HepG2 (cell line): ENCODE measurements at regions not wholly inside any gene's neighbourhood (a gene's known extent, or its start where the extent isn't known, plus 50 kb on each side); places are given as distances from the start of the nearest gene placed in this dataset.
"Not testable (repeated sequence)": the region's sequence is repeated elsewhere in the genome, so short reads cannot be mapped to it uniquely, and the experiment has no call there.

ENCODE experiments used
- ATAC-seq: fragments of 200-7000 bp; cut with Tn5 transposase; 3 replicates; pipeline ENCODE4 v1.9.1; 2020; ENCODE audit warnings: mild to moderate bottlenecking, moderate library complexity
- BruUV-seq: library from RNA; stranded (reverse); fragments of 400-500 nt; replicated peaks from 2 replicates; lab custom pipeline; 2021; lab: Mats Ljungman, UMichigan
- CTCF ChIA-PET: fragments of 300-600 bp; formaldehyde crosslinking; extraction: SDS; loops from one replicate; lab custom pipeline; 2021; ENCODE audit warnings: low total read pairs, inconsistent platforms, low intra/inter-chr PET ratio; lab: Yijun Ruan, JAX
- POLR2A ChIA-PET: fragments of 350-600 bp; sonication (Branson Sonifier 250); formaldehyde crosslinking; loops from one replicate; lab custom pipeline; 2020; ENCODE audit warnings: antibody characterized with exemption, inconsistent platforms; lab: Yijun Ruan, JAX
- DNase-seq: peaks from one replicate; pipeline ENCODE4 v3.0.0-alpha.2; 2015; ENCODE audit warnings: low spot score
- FAIRE-seq: peaks from 3 replicates; lab custom pipeline; 2011; peaks lifted over from hg19 to GRCh38; lab: Jason Lieb, UNC
- H2AFZ ChIP-seq: one replicate; pipeline ENCODE4 v1.6.1; 2011; ENCODE audit warnings: low read length, inconsistent platforms
- H3K27ac ChIP-seq: fragments of 300-600 bp; 3 replicates; pipeline ENCODE4 v1.8.0; 2011; ENCODE audit warnings: mixed run types, mild to moderate bottlenecking, mixed read lengths, low read length, inconsistent platforms; ENCODE audit not compliant: insufficient read depth; ENCODE audit errors: extremely low read length
- H3K27me3 ChIP-seq, 2 experiments: fragments of 200-600 bp in 1 of 2; 2 replicates in 1 of 2; 3 replicates in 1 of 2; pipeline versions ENCODE4 v1.6.0 to v1.8.0; 2011; ENCODE audit warnings: low read length in 2 of 2, mild to moderate bottlenecking in 2 of 2, moderate library complexity in 2 of 2, inconsistent platforms in 1 of 2; ENCODE audit not compliant: insufficient read depth in 2 of 2, control insufficient read depth in 1 of 2
- H3K36me3 ChIP-seq, 2 experiments: fragments of 200-600 bp in 1 of 2; replicated peaks in 1 of 2; 2 replicates in 1 of 2; 3 replicates in 1 of 2; pipeline versions ENCODE4 v1.5.1 to v1.8.0; 2011; ENCODE audit warnings: low read length in 2 of 2, inconsistent platforms in 1 of 2; ENCODE audit not compliant: insufficient read depth in 2 of 2, control insufficient read depth in 1 of 2
- H3K4me1 ChIP-seq: 2 replicates; pipeline ENCODE4 v1.5.1; 2012; ENCODE audit warnings: low read length, inconsistent platforms; ENCODE audit not compliant: insufficient read depth
- H3K4me2 ChIP-seq: 2 replicates; pipeline ENCODE4 v1.6.0; 2011; ENCODE audit warnings: low read depth, low read length, inconsistent platforms
- H3K4me3 ChIP-seq, 3 experiments: fragments of 200-600 bp in 1 of 3; sonication (generic), shearing (Covaris generic) in 1 of 3; replicated peaks in 1 of 3; 2 replicates each; pipeline ENCODE4 v1.5.1; 2011 to 2016; ENCODE audit warnings: low read length in 3 of 3, inconsistent platforms in 2 of 3, low read depth in 2 of 3, mild to moderate bottlenecking in 2 of 3, control low read depth in 1 of 3, mixed read lengths in 1 of 3; ENCODE audit not compliant: insufficient read depth in 1 of 3
- H3K79me2 ChIP-seq: one replicate; pipeline ENCODE4 v1.6.1; 2011; ENCODE audit warnings: low read length, inconsistent platforms; ENCODE audit not compliant: insufficient read depth
- H3K9ac ChIP-seq: 2 replicates; pipeline ENCODE4 v1.6.0; 2011; ENCODE audit warnings: mild to moderate bottlenecking, low read depth, low read length, inconsistent platforms; ENCODE audit not compliant: insufficient read depth
- H3K9me3 ChIP-seq: 2 replicates; pipeline ENCODE4 v1.5.1; 2012; ENCODE audit warnings: mild to moderate bottlenecking, low read length
- H4K20me1 ChIP-seq: 2 replicates; pipeline ENCODE4 v1.6.0; 2011; ENCODE audit warnings: inconsistent platforms, mild to moderate bottlenecking, low read length, moderate library complexity; ENCODE audit not compliant: insufficient read depth
- ATF1 ChIP-seq: IDR thresholded peaks from 2 replicates; pipeline ENCODE4 v1.6.1; 2016; ENCODE audit warnings: mild to moderate bottlenecking, control low read depth
- CEBPB ChIP-seq: IDR thresholded peaks from 2 replicates; pipeline ENCODE4 v1.6.1; 2011; ENCODE audit warnings: low read depth, low read length, improper control_type of control experiment, borderline replicate concordance
- CEBPG ChIP-seq: IDR thresholded peaks from 2 replicates; pipeline ENCODE4 v1.6.1; 2016
- CREB1 ChIP-seq, 2 experiments: fragments of 450-650 bp in 1 of 2; IDR thresholded peaks; 2 replicates each; pipeline ENCODE4 v1.6.1; 2016 to 2017; ENCODE audit warnings: control low read depth in 1 of 2, mild to moderate bottlenecking in 1 of 2, missing compliant biosample characterization in 1 of 2, missing genetic modification characterization in 1 of 2
- ELF1 ChIP-seq: sonication (generic); formaldehyde crosslinking; IDR thresholded peaks from 2 replicates; pipeline ENCODE4 v1.4.0; 2020; ENCODE audit warnings: missing genetic modification reagents
- ELF4 ChIP-seq: sonication (generic); formaldehyde crosslinking; IDR thresholded peaks from 2 replicates; pipeline ENCODE4 v1.5.0; 2020; ENCODE audit warnings: missing genetic modification reagents, mild to moderate bottlenecking, moderate library complexity, borderline replicate concordance
- NR2C2 ChIP-seq: sonication (generic); formaldehyde crosslinking; IDR thresholded peaks from 2 replicates; pipeline ENCODE4 v1.4.0; 2020; ENCODE audit warnings: missing genetic modification reagents, mild to moderate bottlenecking, moderate library complexity, borderline replicate concordance
- PHF20 ChIP-seq: sonication (generic); formaldehyde crosslinking; IDR thresholded peaks from 2 replicates; pipeline ENCODE4 v1.5.0; 2020; ENCODE audit warnings: mild to moderate bottlenecking, missing genetic modification reagents
- THAP7 ChIP-seq: sonication (generic); formaldehyde crosslinking; IDR thresholded peaks from 2 replicates; pipeline ENCODE4 v1.8.1; 2023; ENCODE audit warnings: mild to moderate bottlenecking, missing genetic modification reagents
- ZMYM2 ChIP-seq: sonication (generic); formaldehyde crosslinking; IDR thresholded peaks from 2 replicates; pipeline ENCODE4 v1.8.0; 2022; ENCODE audit warnings: mild to moderate bottlenecking, missing genetic modification reagents
- WGBS: methylation state at CpG from one replicate; pipeline ENCODE4 v1.1.6; 2017; ENCODE audit warnings: low lambda C conversion rate; 5-methylcytosine and 5-hydroxymethylcytosine counted together
- in situ Hi-C: cut with HindIII; loops from 2 replicates; pipeline ENCODE4 v1.10.0; 2017; ENCODE audit warnings: low pct_unique_long_range_greater_than_20kb; ENCODE audit not compliant: extremely low pct_ligation_motif_present
- intact Hi-C: fragments of 100-400 bp; cut with micrococcal nuclease; formaldehyde crosslinking; loops from one replicate; pipeline ENCODE4 v1.10.0; 2022; ENCODE audit not compliant: unreplicated experiment
- TF ChIP-seq, protein P1 (sequence below): sonication (generic); formaldehyde crosslinking; IDR thresholded peaks from 2 replicates; pipeline ENCODE4 v1.5.0; 2020; ENCODE audit warnings: mild to moderate bottlenecking, missing genetic modification reagents, borderline replicate concordance

GRCh38 chrX:2630008-2630934 lies 60.8 kb upstream of the CD99 start:
- Histone ChIP-seq H3K27ac (peak overlapping the region; percentile 68), H3K9me3 (peaks cover 19% of the 10 kb centered on the region; the same call in 1 of the 2 replicates), H3K36me3 (peaks cover 6 to 19% of the 10 kb centered on the region in 2 experiments), H3K4me3 (0 out of 6 replicates have a peak overlapping the region, but pooled peaks of 1 of the 3 experiments have one; percentile 16)
- in situ Hi-C loops; intact Hi-C loops; H2AFZ ChIP-seq; H3K4me1 ChIP-seq; BruUV-seq; H3K79me2 ChIP-seq; POLR2A ChIA-PET; H3K9ac ChIP-seq; CTCF ChIA-PET; H3K4me2 ChIP-seq; ATAC-seq; H4K20me1 ChIP-seq; H3K27me3 ChIP-seq; TF ChIP-seq CREB1 (IDR thresholded peaks at IDR 0.05): not testable (repeated sequence)
- FAIRE-seq (peak; percentile 32), DNase-seq (peak; percentile 72)
- WGBS = 86% methylated on average over 5 of the region's 5 CpGs
- TF ChIP-seq CEBPB (peak; percentile 68), PHF20 (CRISPR knock-in tag) (peak; percentile 78), ATF1 (CRISPR knock-in tag) (peak; percentile 7; the same call in 1 of the 2 replicates), CREB1 (CRISPR knock-in tag; IDR thresholded peaks at IDR 0.05) (peak; percentile 65), ELF1 (peak; percentile 24; the same call in 1 of the 2 replicates), ZMYM2 (CRISPR knock-in tag) (0 out of 2 replicates have a peak, but pooled peaks have one; percentile 17), CEBPG (CRISPR knock-in tag) (peak; percentile 57; the same call in 1 of the 2 replicates), THAP7 (peak; percentile 99), NR2C2 (CRISPR knock-in tag) (peak; percentile 96), ELF4 (peak; percentile 38; the same call in 1 of the 2 replicates)
- TF ChIP-seq, protein P1, sequence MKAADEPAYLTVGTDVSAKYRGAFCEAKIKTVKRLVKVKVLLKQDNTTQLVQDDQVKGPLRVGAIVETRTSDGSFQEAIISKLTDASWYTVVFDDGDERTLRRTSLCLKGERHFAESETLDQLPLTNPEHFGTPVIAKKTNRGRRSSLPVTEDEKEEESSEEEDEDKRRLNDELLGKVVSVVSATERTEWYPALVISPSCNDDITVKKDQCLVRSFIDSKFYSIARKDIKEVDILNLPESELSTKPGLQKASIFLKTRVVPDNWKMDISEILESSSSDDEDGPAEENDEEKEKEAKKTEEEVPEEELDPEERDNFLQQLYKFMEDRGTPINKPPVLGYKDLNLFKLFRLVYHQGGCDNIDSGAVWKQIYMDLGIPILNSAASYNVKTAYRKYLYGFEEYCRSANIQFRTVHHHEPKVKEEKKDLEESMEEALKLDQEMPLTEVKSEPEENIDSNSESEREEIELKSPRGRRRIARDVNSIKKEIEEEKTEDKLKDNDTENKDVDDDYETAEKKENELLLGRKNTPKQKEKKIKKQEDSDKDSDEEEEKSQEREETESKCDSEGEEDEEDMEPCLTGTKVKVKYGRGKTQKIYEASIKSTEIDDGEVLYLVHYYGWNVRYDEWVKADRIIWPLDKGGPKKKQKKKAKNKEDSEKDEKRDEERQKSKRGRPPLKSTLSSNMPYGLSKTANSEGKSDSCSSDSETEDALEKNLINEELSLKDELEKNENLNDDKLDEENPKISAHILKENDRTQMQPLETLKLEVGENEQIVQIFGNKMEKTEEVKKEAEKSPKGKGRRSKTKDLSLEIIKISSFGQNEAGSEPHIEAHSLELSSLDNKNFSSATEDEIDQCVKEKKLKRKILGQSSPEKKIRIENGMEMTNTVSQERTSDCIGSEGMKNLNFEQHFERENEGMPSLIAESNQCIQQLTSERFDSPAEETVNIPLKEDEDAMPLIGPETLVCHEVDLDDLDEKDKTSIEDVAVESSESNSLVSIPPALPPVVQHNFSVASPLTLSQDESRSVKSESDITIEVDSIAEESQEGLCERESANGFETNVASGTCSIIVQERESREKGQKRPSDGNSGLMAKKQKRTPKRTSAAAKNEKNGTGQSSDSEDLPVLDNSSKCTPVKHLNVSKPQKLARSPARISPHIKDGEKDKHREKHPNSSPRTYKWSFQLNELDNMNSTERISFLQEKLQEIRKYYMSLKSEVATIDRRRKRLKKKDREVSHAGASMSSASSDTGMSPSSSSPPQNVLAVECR (CRISPR knock-in tag) = peak; percentile 43; the same call in 1 of the 2 replicates
